PC-9 (cell line): ENCODE measurements at regions not wholly inside any gene's neighbourhood (a gene's known extent, or its start where the extent isn't known, plus 50 kb on each side); places are given as distances from the start of the nearest gene placed in this dataset.

Experiments used
- BruUV-seq: library from RNA; stranded (reverse); fragments of 400-500 nt; replicated peaks from 2 replicates; lab custom pipeline; 2021; lab: Mats Ljungman, UMichigan
- CTCF ChIA-PET: fragments of 300-600 bp; sonication (Branson Sonifier 250); formaldehyde crosslinking; loops from one replicate; lab custom pipeline; 2022; ENCODE audit warnings: antibody characterized with exemption; lab: Charles Lee
- POLR2A ChIA-PET: fragments of 300-600 bp; sonication (Branson Sonifier 250); formaldehyde crosslinking; loops from one replicate; lab custom pipeline; 2022; ENCODE audit warnings: antibody characterized with exemption; ENCODE audit not compliant: unreplicated experiment; lab: Charles Lee
- DNase-seq, 2 experiments: peaks; one replicate each; pipeline versions ENCODE4 v3.0.0 to v3.0.0-alpha.2; 2015 to 2022; ENCODE audit warnings: mixed read lengths in 1 of 2
- H2AFZ ChIP-seq: fragments of 200-600 bp; sonication (generic); 2 replicates; pipeline ENCODE4 v1.8.1; 2017; ENCODE audit warnings: antibody characterized with exemption
- H3F3A ChIP-seq: fragments of 200-600 bp; sonication (generic); 2 replicates; pipeline ENCODE4 v1.8.1; 2017; ENCODE audit warnings: antibody characterized with exemption, mild to moderate bottlenecking, low read depth; ENCODE audit not compliant: insufficient read depth
- H3K27ac ChIP-seq: fragments of 200-600 bp; sonication (generic); 2 replicates; pipeline ENCODE4 v1.6.1; 2016; ENCODE audit warnings: mixed run types
- H3K27me3 ChIP-seq: fragments of 200-600 bp; sonication (generic); 2 replicates; pipeline ENCODE4 v1.6.1; 2016; ENCODE audit warnings: low read depth, mixed run types; ENCODE audit not compliant: insufficient read depth
- H3K36me3 ChIP-seq: fragments of 200-600 bp; sonication (generic); 2 replicates; pipeline ENCODE4 v1.6.1; 2016; ENCODE audit warnings: low read depth, mixed run types
- H3K4me1 ChIP-seq: fragments of 200-600 bp; sonication (generic); replicated peaks from 2 replicates; pipeline ENCODE4 v1.6.1; 2016; ENCODE audit warnings: mixed run types; ENCODE audit not compliant: insufficient read depth
- H3K4me2 ChIP-seq: fragments of 200-600 bp; sonication (generic); 2 replicates; pipeline ENCODE4 v1.6.1; 2017; ENCODE audit warnings: mixed run types
- H3K4me3 ChIP-seq: fragments of 200-600 bp; sonication (generic); 2 replicates; pipeline ENCODE4 v1.6.1; 2016; ENCODE audit warnings: mixed run types
- H3K79me2 ChIP-seq: fragments of 200-600 bp; sonication (generic); 2 replicates; pipeline ENCODE4 v1.6.1; 2017; ENCODE audit warnings: low read depth, mixed run types
- H3K9me2 ChIP-seq: fragments of 200-600 bp; sonication (generic); 2 replicates; pipeline ENCODE4 v1.8.1; 2017; ENCODE audit warnings: mild to moderate bottlenecking; ENCODE audit not compliant: insufficient read depth
- H3K9me3 ChIP-seq: fragments of 200-600 bp; sonication (generic); 2 replicates; pipeline ENCODE4 v1.8.1; 2016; ENCODE audit warnings: low read depth; ENCODE audit not compliant: insufficient read depth
- H4K20me1 ChIP-seq: fragments of 200-600 bp; sonication (generic); 2 replicates; pipeline ENCODE4 v1.8.1; 2017; ENCODE audit not compliant: insufficient read depth
- CTCF ChIP-seq: fragments of 200-600 bp; sonication (generic); conservative IDR thresholded peaks from 2 replicates; pipeline ENCODE4 v1.6.1; 2017; ENCODE audit warnings: mixed run types, antibody characterized with exemption, mild to moderate bottlenecking, moderate library complexity
- EZH2 ChIP-seq: fragments of 200-600 bp; sonication (generic); IDR thresholded peaks from 2 replicates; pipeline ENCODE4 v1.8.0; 2017; ENCODE audit warnings: antibody characterized with exemption, low read depth
- intact Hi-C: fragments of 100-400 bp; cut with micrococcal nuclease; formaldehyde crosslinking; loops from one replicate; pipeline ENCODE4 v1.10.0; 2022; ENCODE audit not compliant: unreplicated experiment

- Histone ChIP-seq H4K20me1 (no peaks in the 10 kb centered on the region), H3K36me3 (no peaks in the 10 kb centered on the region), H3K79me2 (no peaks in the 10 kb centered on the region), H2AFZ (no peak overlapping the region), H3K4me1 (no peaks in the 10 kb centered on the region), H3K9me2 (no peaks in the 10 kb centered on the region), H3K4me2 (no peak overlapping the region), H3F3A (no peaks in the 10 kb centered on the region), H3K27me3 (no peaks in the 10 kb centered on the region), H3K4me3 (no peak overlapping the region), H3K9me3 (no peaks in the 10 kb centered on the region), H3K27ac (no peak overlapping the region)
- BruUV-seq: no TSS peak
- no peak for TF ChIP-seq EZH2
- TF ChIP-seq CTCF: no peak
- CTCF ChIA-PET: no interaction called here
- DNase-seq: no peak
- intact Hi-C loops: no loop called here
- POLR2A ChIA-PET: no interaction called here
Observed at GRCh38 chrY:15404551-15404950, 880.2 kb downstream of the NLGN4Y start.

DNA sequence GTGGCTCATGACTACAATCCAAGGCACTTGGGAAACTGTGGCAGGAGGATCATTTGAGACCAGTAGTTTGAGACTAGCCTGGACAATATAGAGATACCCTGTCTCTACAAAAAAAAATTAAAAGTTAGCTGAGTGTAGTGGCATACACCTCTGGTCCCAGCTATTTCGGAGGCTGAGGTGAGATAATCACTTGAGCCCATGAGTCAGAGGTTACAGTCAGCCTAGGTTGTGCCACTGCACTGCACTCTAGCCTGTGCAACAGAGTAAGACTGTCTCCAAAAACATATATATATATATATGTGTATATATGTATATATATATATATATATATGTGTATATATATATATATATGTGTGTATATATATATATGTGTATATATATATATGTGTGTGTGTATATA, 890.8 kb downstream of the NLGN4Y start:
- TF ChIP-seq EZH2 (no peak), CTCF (no peak)
- Histone ChIP-seq H4K20me1 (no peaks in the 10 kb centered on the region), H3K27me3 (no peaks in the 10 kb centered on the region), H2AFZ (no peak overlapping the region), H3K36me3 (no peaks in the 10 kb centered on the region), H3K9me3 (no peaks in the 10 kb centered on the region), H3K4me1 (no peaks in the 10 kb centered on the region), H3K27ac (no peak overlapping the region), H3K4me2 (no peak overlapping the region), H3F3A (no peaks in the 10 kb centered on the region), H3K79me2 (no peaks in the 10 kb centered on the region), H3K9me2 (no peaks in the 10 kb centered on the region), H3K4me3 (no peak overlapping the region)
- CTCF ChIA-PET: no interaction called here
- no peak for DNase-seq
- intact Hi-C loops: no loop called here
- POLR2A ChIA-PET: no interaction called here
- no TSS peak for BruUV-seq

DNA sequence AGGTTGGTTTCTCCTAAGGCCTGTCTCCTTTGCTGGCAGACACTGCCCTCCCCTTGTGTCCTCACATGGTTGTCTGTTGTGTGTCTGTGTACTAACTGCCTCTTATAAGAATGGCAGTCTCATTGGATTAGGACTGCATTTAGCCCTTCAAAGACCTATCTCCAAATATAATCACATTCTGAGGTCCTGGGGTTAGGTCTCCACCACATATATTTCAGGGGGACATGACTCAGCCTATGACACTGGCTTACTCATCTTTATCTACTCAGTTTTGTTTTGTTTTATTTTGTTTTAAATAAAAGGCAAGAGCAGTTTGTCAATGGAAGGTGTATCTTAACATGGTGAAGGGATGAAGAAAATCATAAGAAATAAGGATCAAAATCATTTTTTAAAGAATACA, 894.3 kb downstream of the NLGN4Y start:
- Histone ChIP-seq H3F3A (no peaks in the 10 kb centered on the region), H3K9me3 (no peaks in the 10 kb centered on the region), H3K4me3 (no peak overlapping the region), H4K20me1 (no peaks in the 10 kb centered on the region), H3K27me3 (no peaks in the 10 kb centered on the region), H3K79me2 (no peaks in the 10 kb centered on the region), H2AFZ (no peak overlapping the region), H3K27ac (no peak overlapping the region), H3K4me2 (no peak overlapping the region), H3K4me1 (no peaks in the 10 kb centered on the region), H3K9me2 (no peaks in the 10 kb centered on the region), H3K36me3 (no peaks in the 10 kb centered on the region)
- DNase-seq: no peak
- POLR2A ChIA-PET: no interaction called here
- no TSS peak for BruUV-seq
- intact Hi-C loops: no loop called here
- CTCF ChIA-PET: no interaction called here
- no peak for TF ChIP-seq CTCF
- no peak for TF ChIP-seq EZH2
